Ascending aorta (tissue), 2 donors: ENCODE measurements at regions not wholly inside any gene's neighbourhood (a gene's known extent, or its start where the extent isn't known, plus 50 kb on each side); places are given as distances from the start of the nearest gene placed in this dataset.

Experiments used
- DNase-seq, 2 donors: peaks; one replicate each; pipeline ENCODE4 v3.0.0-alpha.2; 2019; ENCODE audit warnings: low spot score in 2 of 2
- H3K27ac ChIP-seq, 2 donors: fragments of 200-600 bp; sonication (generic); one replicate each; pipeline ENCODE4 v1.5.1; 2016 to 2017; ENCODE audit warnings: mild to moderate bottlenecking in 1 of 2
- H3K27me3 ChIP-seq: fragments of 200-600 bp; sonication (generic); one replicate; pipeline ENCODE4 v1.5.1; 2017
- H3K36me3 ChIP-seq, 2 donors: fragments of 200-600 bp; sonication (generic); one replicate each; pipeline ENCODE4 v1.5.1; 2016
- H3K4me1 ChIP-seq, 2 donors: fragments of 200-600 bp; sonication (generic); one replicate each; pipeline ENCODE4 v1.5.1; 2016 to 2017; ENCODE audit warnings: mild to moderate bottlenecking in 1 of 2
- H3K4me3 ChIP-seq, 2 donors: fragments of 200-600 bp; sonication (generic); one replicate each; pipeline ENCODE4 v1.5.1; 2016 to 2017; ENCODE audit warnings: mild to moderate bottlenecking in 1 of 2
- H3K9me3 ChIP-seq, 2 donors: fragments of 200-600 bp; sonication (generic); one replicate each; pipeline ENCODE4 v1.5.1; 2016
- intact Hi-C: fragments of 100-400 bp; cut with DNase I; formaldehyde crosslinking; loops from one replicate; pipeline ENCODE4 v1.15.1; 2023
- TF ChIP-seq, protein P1 (sequence below), 3 experiments: fragments of 200-600 bp in 2 of 3; fragments of 450-650 bp in 1 of 3; sonication (generic) in 2 of 3; IDR thresholded peaks; one replicate each; pipeline ENCODE4 v1.5.1; 2016 to 2019; ENCODE audit warnings: antibody characterized with exemption in 3 of 3, mild to moderate bottlenecking in 1 of 3, moderate library complexity in 1 of 3

DNA sequence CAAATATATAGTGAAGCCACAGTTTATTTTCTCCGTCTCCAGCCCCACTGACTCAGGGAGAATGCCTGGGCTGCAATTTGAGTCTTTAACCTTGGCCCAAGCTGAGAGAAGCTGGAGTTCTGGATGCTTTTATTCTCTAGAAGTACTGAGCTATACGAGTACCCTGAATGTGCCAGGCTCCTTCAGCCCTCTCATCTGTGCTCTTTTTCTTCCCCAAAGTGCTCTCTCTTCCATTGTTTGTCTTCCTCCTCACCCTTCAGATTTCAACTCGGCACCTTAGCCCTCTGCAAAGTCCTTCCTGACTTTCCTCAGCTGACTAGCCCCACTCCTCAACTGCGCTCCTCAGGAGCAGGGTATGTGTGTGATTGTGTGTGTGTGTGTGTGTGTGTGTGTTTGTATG lies 75.6 kb upstream of the AGBL1 start:
- no peak for DNase-seq
- Histone ChIP-seq H3K27ac (no peak overlapping the region), H3K4me1 (no peaks in the 10 kb centered on the region), H3K9me3 (no peaks in the 10 kb centered on the region), H3K4me3 (no peak overlapping the region), H3K36me3 (no peaks in the 10 kb centered on the region), H3K27me3 (no peaks in the 10 kb centered on the region)
- intact Hi-C loops = no loop called here
- TF ChIP-seq, protein P1, sequence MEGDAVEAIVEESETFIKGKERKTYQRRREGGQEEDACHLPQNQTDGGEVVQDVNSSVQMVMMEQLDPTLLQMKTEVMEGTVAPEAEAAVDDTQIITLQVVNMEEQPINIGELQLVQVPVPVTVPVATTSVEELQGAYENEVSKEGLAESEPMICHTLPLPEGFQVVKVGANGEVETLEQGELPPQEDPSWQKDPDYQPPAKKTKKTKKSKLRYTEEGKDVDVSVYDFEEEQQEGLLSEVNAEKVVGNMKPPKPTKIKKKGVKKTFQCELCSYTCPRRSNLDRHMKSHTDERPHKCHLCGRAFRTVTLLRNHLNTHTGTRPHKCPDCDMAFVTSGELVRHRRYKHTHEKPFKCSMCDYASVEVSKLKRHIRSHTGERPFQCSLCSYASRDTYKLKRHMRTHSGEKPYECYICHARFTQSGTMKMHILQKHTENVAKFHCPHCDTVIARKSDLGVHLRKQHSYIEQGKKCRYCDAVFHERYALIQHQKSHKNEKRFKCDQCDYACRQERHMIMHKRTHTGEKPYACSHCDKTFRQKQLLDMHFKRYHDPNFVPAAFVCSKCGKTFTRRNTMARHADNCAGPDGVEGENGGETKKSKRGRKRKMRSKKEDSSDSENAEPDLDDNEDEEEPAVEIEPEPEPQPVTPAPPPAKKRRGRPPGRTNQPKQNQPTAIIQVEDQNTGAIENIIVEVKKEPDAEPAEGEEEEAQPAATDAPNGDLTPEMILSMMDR (IDR thresholded peaks at IDR 0.05) = no peak

- DNase-seq = no peak
- intact Hi-C loops = no loop called here
Measured at GRCh38 chr15:86006546-86006945, 73.1 kb upstream of the AGBL1 start.

DNA sequence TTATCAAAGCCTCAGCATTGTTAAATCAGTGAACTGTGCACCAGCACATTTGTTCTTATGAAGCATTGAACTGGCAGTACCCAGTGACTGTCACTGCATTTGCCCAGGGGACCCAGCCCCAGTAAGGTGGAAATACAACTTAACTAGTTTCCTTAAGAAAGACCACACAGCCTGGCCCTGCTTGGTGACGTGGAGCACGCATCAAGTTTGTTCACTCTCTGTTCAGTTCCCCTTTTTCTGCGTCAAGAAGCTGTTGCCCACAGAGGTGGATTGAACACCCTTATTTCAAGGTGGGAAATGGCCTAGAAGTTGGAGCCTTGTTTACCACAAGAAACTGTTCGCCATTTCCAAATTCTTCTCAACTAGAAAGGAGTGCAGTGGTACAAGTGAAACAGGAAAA lies 69.9 kb upstream of the AGBL1 start:
- DNase-seq = no peak
- H3K9me3 ChIP-seq = no peaks in the 10 kb centered on the region
- H3K27me3 ChIP-seq = no peaks in the 10 kb centered on the region
- no peaks in the 10 kb centered on the region for H3K36me3 ChIP-seq
- TF ChIP-seq, protein P1 (IDR thresholded peaks at IDR 0.05) = no peak
- intact Hi-C loops = no loop called here
- H3K4me3 ChIP-seq = no peak overlapping the region
- no peak overlapping the region for H3K27ac ChIP-seq
- H3K4me1 ChIP-seq = no peaks in the 10 kb centered on the region

More at GRCh38 chr15:86006546-86006945, 73.1 kb upstream of the AGBL1 start:
- TF ChIP-seq, protein P1 (IDR thresholded peaks at IDR 0.05) = no peak
- Histone ChIP-seq H3K9me3 (no peaks in the 10 kb centered on the region), H3K36me3 (no peaks in the 10 kb centered on the region), H3K27ac (no peak overlapping the region), H3K4me1 (no peaks in the 10 kb centered on the region), H3K4me3 (no peak overlapping the region), H3K27me3 (no peaks in the 10 kb centered on the region)

DNA sequence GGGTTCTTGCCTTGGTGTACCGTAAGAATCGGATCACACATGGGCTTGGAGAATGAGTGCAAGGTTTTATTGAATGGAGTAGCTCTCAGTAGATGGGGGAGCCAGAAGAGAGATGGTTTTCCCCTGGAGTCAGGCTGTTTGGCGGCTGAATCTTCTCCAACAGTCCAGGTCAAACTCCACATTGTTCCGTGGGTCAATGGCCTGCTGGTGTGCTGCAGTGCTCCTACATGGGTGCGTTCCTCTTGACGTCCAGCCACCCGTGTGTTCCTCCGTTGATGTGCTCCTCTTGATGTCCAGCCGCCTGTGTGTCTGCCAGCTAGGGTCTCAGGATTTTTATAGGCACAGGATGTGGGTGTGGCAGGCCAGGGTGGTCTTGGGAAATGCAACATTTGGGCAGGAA lies 69.3 kb upstream of the AGBL1 start:
- Histone ChIP-seq H3K27me3 (no peaks in the 10 kb centered on the region), H3K4me3 (no peak overlapping the region), H3K4me1 (no peaks in the 10 kb centered on the region), H3K27ac (no peak overlapping the region), H3K9me3 (no peaks in the 10 kb centered on the region), H3K36me3 (no peaks in the 10 kb centered on the region)
- DNase-seq = no peak
- TF ChIP-seq, protein P1 (IDR thresholded peaks at IDR 0.05) = no peak
- intact Hi-C loops = no loop called here

DNA sequence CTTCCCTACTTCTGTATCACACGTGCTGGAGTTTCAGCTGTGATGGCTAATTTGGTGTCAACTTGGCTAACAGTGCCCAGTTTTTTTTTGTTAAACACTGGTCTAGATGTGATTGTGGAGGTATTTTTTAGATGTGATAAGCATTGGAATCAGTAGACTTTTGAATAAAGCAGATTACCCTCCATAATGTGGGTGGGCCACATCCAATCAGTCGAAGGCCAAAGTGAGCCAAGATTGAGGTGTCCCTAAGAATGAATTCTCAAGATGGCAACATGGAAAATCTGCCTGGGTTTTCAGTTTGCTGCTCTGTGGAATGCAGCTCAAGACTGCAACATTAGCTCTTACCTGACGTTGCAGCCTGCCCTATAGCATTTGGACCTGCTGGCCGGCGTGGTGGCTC lies 68.8 kb upstream of the AGBL1 start:
- intact Hi-C loops = no loop called here
- TF ChIP-seq, protein P1 (IDR thresholded peaks at IDR 0.05) = no peak
- H3K9me3 ChIP-seq = no peaks in the 10 kb centered on the region
- no peak overlapping the region for H3K4me3 ChIP-seq
- no peak overlapping the region for H3K27ac ChIP-seq
- H3K4me1 ChIP-seq = no peaks in the 10 kb centered on the region
- no peak for DNase-seq
- no peaks in the 10 kb centered on the region for H3K27me3 ChIP-seq
- H3K36me3 ChIP-seq = no peaks in the 10 kb centered on the region

DNA sequence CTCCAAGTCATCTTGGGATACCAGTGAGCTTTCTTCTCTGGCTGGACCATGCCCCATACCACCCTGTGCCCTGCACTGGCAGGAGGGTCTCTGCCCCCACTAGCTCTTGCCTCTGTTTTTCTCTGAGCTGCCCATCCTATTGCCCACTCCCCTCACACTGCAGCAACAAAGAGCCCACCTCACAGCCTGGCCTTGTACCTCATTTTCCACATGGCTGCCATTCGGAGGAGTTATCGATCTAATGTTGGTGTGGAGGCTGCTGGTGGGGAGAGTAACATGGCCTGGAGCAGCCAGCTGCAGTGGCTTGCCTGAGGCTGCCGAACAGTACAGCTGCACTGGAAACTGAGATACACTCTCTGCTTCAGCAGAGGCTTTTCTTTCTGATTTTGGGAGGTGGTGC lies 65.7 kb upstream of the AGBL1 start:
- Histone ChIP-seq H3K27ac (no peak overlapping the region), H3K36me3 (no peaks in the 10 kb centered on the region), H3K4me1 (no peaks in the 10 kb centered on the region), H3K27me3 (no peaks in the 10 kb centered on the region), H3K9me3 (no peaks in the 10 kb centered on the region), H3K4me3 (no peak overlapping the region)
- TF ChIP-seq, protein P1 (IDR thresholded peaks at IDR 0.05) = no peak
- no peak for DNase-seq
- intact Hi-C loops = no loop called here
